SH-SY5Y (cell line): ENCODE measurements at regions not wholly inside any gene's neighbourhood (a gene's known extent, or its start where the extent isn't known, plus 50 kb on each side); places are given as distances from the start of the nearest gene placed in this dataset.

Source experiments
- GATA2 ChIP-seq: IDR thresholded peaks from 2 replicates; pipeline ENCODE4 v1.6.1; 2011; ENCODE audit warnings: mild to moderate bottlenecking, low read depth, low read length
- GATA3 ChIP-seq: IDR thresholded peaks from 2 replicates; pipeline ENCODE4 v1.6.1; 2011; ENCODE audit warnings: low read depth, mild to moderate bottlenecking, low read length, moderate library complexity

DNA sequence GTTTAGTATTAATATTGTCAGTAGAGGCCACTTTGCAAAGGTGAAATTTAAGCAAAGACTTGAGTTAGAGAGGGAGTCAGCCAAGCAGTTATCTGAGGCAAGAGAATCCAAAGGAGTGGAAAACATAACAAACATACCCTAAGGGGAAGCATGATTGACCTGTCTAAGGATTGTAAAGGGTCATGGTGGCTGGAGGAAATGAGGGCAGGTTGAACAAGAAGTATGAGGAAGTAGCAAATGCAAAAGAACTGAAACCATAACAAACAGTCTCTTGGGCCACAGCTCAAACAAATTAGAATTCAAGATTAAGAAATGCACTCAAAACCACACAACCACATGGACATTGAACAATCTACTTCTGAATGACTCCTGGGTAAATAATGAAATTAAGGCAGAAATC is 103.2 kb downstream of the FBXO5 start:
- TF ChIP-seq GATA2 (no peak), GATA3 (no peak)
